Right lung (tissue), 2 donors: ENCODE measurements at regions not wholly inside any gene's neighbourhood (a gene's known extent, or its start where the extent isn't known, plus 50 kb on each side); places are given as distances from the start of the nearest gene placed in this dataset.
"Not testable (repeated sequence)": the region's sequence is repeated elsewhere in the genome, so short reads cannot be mapped to it uniquely, and the experiment has no call there.

Experiments used
- DNase-seq, 2 donors: peaks; one replicate each; pipeline ENCODE4 v3.0.0-alpha.2; 2013

DNA sequence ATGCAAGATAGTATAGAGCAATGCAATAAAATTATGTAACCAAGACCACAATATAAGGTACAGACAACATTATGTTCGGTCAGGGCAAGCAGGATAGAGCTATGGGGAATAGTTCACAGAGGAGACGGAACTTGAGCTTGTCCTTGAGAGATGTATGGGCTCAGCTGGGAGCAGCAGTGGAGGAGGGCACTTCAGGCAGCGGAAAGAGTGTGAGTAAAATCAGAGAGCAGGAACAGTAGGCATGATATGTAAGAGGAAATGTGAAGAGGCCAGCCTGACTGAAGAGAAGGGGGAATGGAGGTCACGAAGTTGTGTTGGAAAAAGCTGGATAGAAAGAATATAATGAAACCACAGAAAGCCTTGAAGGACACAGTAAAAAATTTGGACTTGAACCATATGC is 217.2 kb upstream of the NOCT start:
- DNase-seq = no peak

DNA sequence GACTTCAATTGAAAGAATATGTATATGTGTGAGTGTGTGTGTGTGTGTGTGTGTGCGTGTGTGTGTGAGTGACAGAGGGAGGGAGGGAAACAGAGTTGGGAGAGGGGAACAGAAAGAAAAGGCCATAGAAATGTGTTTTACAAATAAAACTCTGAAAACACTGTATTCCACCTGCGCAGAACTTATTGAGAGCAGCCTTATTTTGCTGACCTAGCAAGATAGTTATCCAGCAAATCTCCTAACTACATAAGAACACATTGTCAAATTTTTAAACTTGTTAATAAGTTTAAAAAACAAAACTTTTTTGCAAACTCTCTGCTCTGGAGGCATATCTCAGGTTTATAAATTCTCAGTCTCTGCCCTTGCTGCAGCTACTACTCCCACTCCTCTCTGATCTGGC is 217.9 kb upstream of the NOCT start:
- DNase-seq = no peak

- DNase-seq = no peak
Observed at GRCh38 chr4:138796761-138797160, 218.8 kb upstream of the NOCT start.

- DNase-seq = no peak
Observed at GRCh38 chr4:138790706-138791340, 224.8 kb upstream of the NOCT start.

- DNase-seq = no peak
Observed at GRCh38 chr4:138789796-138790195, 225.8 kb upstream of the NOCT start.

- no peak for DNase-seq
Observed at GRCh38 chr4:138788857-138789256, 226.7 kb upstream of the NOCT start.

DNA sequence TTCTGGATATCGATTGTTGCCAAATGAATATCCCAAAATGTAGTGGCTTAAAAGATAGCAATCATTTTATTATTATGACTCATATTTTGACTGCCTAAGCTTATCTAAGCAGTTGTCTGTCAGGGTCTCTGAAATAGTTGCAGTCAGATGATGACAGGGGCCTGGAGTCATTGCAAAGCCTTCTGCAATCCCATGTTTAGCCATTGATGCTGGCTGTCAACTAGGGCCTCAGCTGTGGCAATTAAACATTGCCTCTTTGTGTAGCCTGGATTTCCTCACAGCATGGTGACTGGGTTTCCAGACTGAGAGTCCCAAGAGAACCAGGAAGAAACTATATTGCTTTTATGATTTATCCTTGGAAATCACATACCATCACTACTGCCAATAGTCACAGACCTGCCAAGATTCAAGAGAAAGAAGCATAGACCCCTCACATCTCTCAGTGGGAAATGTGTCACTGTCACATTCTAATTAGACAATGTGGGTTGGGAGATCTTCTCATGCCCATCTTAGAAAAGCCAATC is 227.3 kb upstream of the NOCT start:
- DNase-seq = no peak

DNA sequence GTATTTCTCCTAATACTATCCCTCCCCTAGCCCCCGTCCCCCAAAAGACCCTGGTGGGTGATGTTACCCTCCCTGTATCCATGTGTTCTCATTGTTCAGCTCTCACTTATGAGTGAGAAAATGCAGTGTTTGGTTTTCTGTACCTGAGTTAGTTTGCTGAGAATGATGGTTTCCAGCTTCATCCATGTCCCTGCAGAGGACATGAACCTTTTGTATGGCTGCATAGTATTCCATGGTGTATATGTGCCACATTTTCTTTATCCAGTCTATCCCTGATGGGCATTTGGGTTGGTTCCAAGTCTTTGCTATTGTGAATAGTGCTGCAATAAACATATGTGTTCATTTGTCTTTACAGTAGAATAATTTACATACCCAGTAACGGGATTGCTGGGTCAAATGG is 235.8 kb upstream of the NOCT start:
- DNase-seq = not testable (repeated sequence)

GRCh38 chr4:138775890-138776289 is 239.7 kb upstream of the NOCT start:
- DNase-seq = no peak

DNA sequence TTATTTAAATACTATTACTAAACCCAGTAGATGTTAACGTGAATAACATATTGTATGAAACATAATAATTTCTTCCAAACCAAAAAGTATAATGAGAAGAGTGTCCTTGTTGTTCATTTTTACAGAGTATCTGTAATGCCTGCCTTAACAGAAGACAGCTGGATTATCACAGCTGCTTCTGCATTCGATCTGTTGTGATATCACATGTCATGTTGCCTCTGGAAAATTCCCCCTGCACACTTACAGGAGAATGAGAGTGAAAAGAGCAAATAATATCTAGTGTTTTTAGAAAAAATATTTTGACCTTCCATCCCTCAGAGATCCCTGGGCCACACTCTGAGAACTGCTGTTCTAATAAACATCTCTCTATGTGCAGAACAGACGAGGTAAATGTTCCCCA is 240.1 kb upstream of the NOCT start:
- no peak for DNase-seq

- no peak for DNase-seq
Observed at GRCh38 chr4:138774940-138775339, 240.6 kb upstream of the NOCT start.

GRCh38 chr4:138774125-138774524 is 241.5 kb upstream of the NOCT start:
- DNase-seq = not testable (repeated sequence)

DNA sequence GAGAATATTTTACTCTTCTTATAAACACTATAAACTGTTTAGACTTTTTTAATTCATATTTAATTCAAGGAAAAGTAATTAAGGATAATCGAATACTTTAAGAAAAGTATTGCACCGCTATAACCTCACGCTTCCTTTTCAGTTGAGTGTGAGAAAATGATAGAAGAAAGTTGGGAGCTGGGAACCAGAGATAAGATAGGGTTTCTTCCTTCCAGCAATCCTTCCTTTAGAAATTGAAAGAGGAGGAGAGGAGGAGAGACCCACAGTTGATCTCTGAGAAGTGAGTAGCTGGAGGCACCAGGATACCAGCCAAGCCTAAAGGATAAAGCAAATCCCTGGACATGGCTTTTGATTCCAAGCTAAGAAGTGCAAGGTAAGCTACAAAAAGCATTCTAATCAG is 242.3 kb upstream of the NOCT start:
- no peak for DNase-seq

DNA sequence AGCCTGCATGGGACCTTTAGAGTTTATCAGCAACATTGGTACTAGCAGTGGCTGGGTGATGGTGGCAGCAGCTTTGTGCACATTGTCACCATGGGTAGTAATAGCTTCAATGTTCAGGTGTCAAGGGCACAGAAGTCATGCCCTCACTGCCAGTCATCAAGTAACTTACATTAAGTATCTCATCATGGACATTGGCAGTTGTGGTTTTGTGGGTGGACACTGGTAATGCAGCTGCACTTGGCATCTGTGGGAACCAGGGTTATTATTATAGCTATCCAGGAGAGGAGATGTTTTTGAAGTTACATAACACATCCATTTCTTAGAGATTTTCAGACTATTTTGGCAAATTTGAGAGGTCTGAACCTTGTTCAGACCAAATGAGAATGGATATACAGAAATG is 243.2 kb upstream of the NOCT start:
- DNase-seq = no peak

- no peak for DNase-seq
Observed at GRCh38 chr4:138770818-138771217, 244.8 kb upstream of the NOCT start.

- no peak for DNase-seq
Observed at GRCh38 chr4:138766332-138766731, 249.2 kb upstream of the NOCT start.

- DNase-seq = no peak
Observed at GRCh38 chr4:138765442-138765841, 250.1 kb upstream of the NOCT start.

- DNase-seq = no peak
Observed at GRCh38 chr4:138761638-138762220, 253.9 kb upstream of the NOCT start.

- DNase-seq = no peak
Observed at GRCh38 chr4:138759554-138759902, 256.1 kb upstream of the NOCT start.

GRCh38 chr4:138758876-138759553 is 256.6 kb upstream of the NOCT start:
- no peak for DNase-seq

GRCh38 chr4:138758196-138758595 is 257.4 kb upstream of the NOCT start:
- no peak for DNase-seq

DNA sequence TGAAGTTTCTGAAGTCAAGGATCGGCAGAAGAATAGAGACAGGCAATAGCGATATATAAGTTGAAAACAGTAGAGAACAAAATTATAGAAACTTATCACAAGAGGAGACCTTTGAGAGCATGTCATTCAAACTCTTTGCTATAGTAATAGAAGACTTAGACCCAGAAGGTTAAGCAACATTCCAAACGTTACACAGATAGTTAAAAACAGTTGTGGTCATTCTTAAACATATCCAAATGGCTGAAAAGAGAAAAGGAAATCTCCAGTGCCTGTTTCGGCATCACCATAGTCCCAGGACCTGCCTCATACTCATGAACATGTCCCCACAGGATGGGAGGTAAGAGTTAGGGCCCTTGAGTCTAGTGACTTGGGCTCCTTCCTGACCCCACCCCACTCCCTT is 258.1 kb upstream of the NOCT start:
- DNase-seq = no peak

DNA sequence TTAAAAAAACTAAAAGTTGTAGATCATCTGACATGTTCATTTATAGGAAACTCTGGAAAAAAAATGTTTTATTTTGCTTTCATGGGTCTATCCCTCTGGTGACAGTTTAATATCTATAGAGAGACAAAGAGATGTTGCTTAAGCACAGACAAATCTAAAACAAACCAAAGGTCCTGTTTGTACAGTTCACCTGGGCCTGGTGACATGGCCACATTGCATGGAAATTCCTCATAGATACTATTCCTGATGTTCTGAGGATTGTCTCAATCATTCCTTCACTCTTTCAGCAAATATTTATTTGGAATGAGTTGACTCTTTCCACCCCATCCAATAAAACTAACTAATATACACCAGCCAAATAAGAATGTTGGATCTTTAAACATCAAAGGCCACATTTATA is 259.1 kb upstream of the NOCT start:
- no peak for DNase-seq

GRCh38 chr4:138751309-138751708 is 264.3 kb upstream of the NOCT start:
- no peak for DNase-seq
